ENCODE measurements at regions not wholly inside any gene's neighbourhood (a gene's known extent, or its start where the extent isn't known, plus 50 kb on each side); places are given as distances from the start of the nearest gene placed in this dataset.

DNA sequence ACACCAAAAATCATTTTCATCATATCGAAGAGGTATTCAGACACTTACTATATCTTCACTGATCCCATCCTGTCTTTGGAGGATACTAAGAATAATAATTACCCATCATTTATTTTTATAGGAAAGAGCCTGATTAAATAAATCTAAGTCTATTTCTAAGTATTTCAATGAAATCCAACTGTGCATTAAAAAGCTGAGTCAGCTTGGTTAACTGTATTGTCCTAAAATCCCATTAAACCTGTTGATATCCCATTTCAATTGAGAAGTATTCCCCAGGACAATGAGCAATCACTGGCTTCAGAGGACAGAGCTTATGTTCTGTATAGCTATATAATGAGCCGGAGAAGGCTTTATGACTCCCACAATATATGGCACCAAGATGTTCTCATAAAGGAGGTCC lies 142.0 kb upstream of the RORB start:
- TF ChIP-seq EZH2 (IDR thresholded peaks at IDR 0.05), result no peak
- TF ChIP-seq POLR2AphosphoS5 (IDR thresholded peaks at IDR 0.05; ENCODE audit: borderline replicate concordance, low read depth, low read length), result no peak
- no peak for TF ChIP-seq FOXP2 (optimal IDR thresholded peaks at IDR 0.05; ENCODE audit: control extremely low read depth, extremely low read length, insufficient read depth)
